Body of pancreas (tissue), 4 donors: ENCODE measurements at regions not wholly inside any gene's neighbourhood (a gene's known extent, or its start where the extent isn't known, plus 50 kb on each side); places are given as distances from the start of the nearest gene placed in this dataset.

ENCODE experiments used
- POLR2A ChIP-seq, 3 donors: fragments of 450-650 bp; IDR thresholded peaks; one replicate each; pipeline ENCODE4 v1.6.1; 2016; ENCODE audit warnings: antibody characterized with exemption in 3 of 3, mild to moderate bottlenecking in 2 of 3
- TF ChIP-seq, protein P1 (sequence below), 7 experiments: fragments of 450-650 bp in 4 of 7; fragments of 200-600 bp in 3 of 7; sonication (generic) in 3 of 7; IDR thresholded peaks; one replicate each; pipeline ENCODE4 v1.5.1; 2016 to 2019; ENCODE audit warnings: antibody characterized with exemption in 7 of 7

- TF ChIP-seq, protein P1, sequence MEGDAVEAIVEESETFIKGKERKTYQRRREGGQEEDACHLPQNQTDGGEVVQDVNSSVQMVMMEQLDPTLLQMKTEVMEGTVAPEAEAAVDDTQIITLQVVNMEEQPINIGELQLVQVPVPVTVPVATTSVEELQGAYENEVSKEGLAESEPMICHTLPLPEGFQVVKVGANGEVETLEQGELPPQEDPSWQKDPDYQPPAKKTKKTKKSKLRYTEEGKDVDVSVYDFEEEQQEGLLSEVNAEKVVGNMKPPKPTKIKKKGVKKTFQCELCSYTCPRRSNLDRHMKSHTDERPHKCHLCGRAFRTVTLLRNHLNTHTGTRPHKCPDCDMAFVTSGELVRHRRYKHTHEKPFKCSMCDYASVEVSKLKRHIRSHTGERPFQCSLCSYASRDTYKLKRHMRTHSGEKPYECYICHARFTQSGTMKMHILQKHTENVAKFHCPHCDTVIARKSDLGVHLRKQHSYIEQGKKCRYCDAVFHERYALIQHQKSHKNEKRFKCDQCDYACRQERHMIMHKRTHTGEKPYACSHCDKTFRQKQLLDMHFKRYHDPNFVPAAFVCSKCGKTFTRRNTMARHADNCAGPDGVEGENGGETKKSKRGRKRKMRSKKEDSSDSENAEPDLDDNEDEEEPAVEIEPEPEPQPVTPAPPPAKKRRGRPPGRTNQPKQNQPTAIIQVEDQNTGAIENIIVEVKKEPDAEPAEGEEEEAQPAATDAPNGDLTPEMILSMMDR (IDR thresholded peaks at IDR 0.05): no peak
- no peak for TF ChIP-seq POLR2A (IDR thresholded peaks at IDR 0.05)
Observed at GRCh38 chr18:38634117-38634516, 1068.5 kb upstream of the CELF4 start.
